Stimulated activated CD8-positive, alpha-beta memory T cell treated with anti-CD3 and anti-CD28 coated beads, Interleukin-12 subunit alpha, Interleukin-12 subunit beta, amount 100 ng/mL, for 4 hours (primary cell): ENCODE measurements at regions not wholly inside any gene's neighbourhood (a gene's known extent, or its start where the extent isn't known, plus 50 kb on each side); places are given as distances from the start of the nearest gene placed in this dataset.

ENCODE experiments used
- DNase-seq: peaks from one replicate; pipeline ENCODE4 v3.0.0-alpha.2; 2020; ENCODE audit warnings: low read depth

DNA sequence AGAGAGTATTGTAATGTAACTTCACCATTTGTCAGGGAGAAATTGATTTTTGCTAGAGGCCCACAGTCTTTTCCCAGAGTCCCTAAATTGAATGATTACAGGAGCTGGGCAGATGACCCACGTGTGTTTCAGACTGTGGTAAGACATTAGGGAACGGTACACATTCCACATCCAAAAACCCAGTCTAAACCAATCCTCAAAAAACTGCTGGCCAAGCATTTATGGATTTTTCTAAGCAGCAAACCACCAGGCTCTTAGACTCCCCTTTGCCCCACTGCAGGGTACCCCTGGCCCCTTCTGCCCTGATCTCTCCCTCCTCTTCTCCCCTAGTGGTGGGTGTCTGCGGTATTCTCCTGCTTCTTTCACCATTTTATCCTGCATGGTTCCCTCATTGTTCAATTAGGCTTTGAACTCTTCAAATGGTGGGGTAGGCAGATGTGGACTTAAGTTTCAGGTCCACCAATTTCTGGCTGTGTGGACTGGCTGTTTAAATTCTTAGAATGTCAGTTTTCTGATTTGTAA, 135.5 kb upstream of the SORCS3 start:
- DNase-seq = no peak

DNA sequence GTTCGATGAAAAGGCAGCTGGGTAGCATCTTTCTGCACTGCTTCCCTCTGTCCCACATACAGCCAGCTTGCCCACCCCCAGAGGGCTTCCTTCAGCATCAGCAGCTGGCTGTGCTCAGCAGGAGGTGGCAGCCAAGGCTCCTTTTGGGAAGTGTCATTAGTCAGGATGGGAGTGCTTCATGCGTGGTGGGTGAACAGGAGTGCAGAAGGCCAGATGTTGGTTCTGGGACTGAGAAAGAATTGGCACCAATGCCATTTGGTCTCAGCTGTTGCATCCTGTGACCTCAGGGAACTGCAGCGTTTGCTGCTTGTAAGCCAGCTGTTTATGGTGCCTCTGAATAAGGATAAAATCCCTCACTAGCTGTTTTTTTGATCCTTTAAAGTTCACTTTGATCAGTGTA, 131.1 kb upstream of the SORCS3 start:
- DNase-seq = no peak

DNA sequence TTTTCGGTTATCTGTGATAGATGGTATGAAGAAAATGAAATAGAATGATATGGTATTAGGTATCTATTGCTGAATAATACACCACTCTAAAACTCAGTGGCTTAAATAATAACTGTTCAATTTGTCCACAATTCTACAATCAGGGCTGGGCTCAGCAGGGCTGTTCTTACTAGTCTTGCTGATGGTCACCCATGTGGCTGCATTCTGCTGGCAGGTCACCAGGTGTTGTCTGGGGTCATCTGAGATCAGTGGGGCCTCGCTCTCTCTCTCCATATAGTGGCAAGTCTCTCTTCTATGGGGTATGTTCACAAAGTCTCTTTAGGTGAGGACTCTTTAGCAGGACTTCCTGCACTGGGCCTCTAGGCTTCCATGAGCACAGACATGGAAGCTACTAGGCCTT, 130.4 kb upstream of the SORCS3 start:
- DNase-seq = no peak

DNA sequence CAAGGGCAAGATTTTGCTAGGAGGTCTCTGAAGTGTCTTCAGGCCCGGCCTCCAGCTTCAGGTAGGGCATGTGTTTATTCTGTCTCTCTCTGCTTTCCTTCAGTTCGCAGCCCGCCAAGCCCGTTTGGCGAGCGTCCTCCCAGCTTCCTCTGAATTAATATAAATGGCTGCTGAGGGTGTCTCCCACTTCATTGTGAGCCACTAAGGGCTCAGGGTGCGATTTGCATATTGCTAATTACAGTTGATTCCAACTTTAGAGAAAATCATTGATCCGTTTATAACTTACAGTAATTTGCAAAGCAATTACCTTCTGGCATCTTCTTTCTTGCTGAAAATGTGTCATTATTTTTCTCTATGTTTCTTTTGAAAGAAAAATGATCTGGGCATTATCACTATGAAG, 128.3 kb upstream of the SORCS3 start:
- DNase-seq = no peak

DNA sequence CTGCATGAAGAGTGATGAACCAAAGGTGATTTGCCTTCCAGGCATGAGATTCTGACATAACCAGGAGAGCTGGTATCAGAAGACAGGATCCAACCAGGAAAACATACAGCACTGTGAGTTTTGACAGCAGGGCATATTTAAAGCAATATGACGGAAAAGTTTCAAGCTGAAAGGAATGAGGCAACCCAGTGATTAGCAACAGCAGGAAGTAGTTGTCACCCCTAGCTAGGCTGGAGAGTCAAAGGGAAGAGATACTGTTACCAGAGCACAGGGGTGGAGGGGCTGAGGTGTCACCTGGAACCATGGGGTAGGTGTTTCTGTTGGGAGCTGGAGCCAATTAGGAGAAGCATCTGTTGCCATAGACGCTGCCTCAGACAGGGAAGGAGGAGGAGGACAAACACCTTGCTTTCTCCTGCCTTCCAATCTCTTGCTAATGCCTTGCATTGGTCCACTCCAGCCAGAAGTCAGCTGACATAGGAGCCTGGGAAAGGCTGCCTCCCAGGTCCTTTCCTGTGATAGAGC, 125.4 kb upstream of the SORCS3 start:
- DNase-seq = no peak

DNA sequence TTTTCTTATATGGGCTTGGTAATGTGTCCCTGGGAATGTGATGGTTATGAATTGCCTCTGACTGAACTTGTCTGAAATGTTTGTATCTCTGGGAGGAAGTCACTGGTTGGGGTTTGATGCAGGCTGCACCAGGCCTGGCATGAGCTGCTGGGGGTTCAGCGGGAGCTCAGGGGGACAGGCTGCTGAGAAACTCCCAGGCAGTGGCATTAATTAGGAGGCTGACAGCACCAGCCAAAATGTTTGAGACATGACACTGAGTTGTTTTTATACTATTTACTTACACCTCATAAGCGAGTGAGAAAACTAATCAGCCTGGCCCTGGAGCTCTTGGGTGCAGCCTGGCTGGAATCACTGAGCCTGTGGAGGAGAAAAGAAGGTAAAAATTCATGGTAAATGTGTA, 124.1 kb upstream of the SORCS3 start:
- no peak for DNase-seq

DNA sequence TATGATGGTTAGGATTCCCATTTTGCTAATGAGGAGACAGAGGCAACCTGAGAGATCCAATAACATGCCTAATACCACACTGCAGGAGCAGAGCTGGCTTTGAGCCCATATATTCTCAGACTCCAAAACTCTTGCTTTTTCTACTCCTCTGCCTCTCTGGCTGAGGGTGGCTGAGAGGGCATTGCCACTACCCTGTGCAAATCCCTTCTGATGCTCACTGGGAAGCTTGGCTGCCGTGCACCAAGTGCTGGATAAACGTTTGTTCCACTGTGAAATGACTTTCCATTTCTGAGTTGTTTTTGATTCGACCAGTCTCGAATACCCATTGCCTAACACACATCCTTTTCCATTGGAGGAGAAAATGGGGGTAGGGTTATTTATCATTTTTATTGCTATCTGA, 123.1 kb upstream of the SORCS3 start:
- DNase-seq = no peak

DNA sequence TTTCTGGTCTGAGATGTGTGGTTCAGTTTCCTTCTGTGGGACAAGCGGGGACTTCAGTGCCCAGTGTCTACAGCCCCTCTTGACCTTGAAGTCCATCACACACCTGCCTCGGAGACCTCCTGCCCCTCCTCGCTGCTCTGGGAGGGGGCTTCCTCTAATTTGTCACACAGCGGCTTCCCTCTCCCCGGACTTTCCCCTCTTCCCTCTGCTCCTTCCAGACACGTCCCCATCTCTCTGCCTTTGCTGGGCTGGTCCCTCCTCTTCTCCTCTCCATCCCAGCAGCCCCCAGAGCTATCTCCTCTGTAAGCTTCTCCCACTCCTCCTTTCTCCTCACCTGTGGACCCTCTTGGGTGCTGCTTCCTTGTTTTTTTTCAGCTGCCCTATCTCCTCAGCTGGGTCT, 122.2 kb upstream of the SORCS3 start:
- no peak for DNase-seq

DNA sequence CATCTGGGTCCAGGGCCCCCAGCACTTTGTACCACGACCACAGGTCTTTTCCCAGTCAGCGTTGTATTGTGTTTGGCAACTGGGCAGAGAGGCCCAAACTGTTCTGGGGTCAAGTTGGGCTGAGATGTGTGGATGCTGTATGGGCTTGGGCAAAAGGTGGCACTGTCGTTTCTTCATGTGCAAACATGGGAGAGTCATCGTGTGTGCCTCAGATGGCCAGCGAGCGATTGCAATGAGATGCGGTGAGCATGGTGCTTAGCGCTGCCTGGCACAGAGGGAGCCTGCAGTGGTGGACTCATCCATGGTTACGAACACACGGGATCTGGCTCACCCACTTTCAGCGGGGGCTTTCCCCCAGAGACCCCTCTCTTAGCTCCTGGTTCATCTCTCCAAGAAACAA, 120.4 kb upstream of the SORCS3 start:
- no peak for DNase-seq

DNA sequence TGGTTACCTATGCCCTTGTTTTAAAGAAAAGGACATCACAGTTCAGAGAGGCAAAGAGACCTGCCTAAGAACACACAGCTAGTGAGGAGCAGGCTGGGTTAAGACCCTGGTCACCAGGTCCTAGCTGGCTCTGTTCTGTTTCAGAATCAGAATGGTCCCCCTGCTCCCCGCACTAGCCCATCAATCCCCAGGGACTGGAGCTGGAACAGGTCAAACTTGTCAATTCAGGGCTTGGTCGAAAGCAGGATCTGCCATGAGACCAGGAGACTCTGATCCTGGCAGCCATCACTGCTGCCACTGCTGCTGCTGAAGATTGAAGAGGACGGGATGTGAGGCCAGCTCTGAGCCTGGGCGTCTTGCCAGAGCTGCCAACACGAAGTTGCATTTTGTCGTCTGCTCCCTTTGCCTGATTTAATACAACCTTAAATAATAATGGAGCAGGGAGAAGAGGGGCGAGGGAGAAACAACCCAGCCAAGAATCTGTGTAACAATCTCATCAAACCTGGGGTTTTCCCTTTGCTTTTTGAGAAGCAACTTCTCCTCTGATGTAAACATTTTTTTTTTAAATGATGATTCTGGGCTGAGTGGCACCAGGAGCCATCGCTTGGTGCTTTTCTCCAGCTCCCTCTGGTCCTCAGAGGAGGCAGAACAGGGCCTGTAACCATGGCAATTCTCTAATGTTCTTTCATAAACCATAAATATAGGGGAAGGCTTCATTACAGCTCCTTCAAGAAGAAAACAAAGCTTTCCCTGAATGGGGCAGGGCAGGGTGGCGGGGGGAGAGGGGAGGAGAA, 119.0 kb upstream of the SORCS3 start:
- DNase-seq = no peak

DNA sequence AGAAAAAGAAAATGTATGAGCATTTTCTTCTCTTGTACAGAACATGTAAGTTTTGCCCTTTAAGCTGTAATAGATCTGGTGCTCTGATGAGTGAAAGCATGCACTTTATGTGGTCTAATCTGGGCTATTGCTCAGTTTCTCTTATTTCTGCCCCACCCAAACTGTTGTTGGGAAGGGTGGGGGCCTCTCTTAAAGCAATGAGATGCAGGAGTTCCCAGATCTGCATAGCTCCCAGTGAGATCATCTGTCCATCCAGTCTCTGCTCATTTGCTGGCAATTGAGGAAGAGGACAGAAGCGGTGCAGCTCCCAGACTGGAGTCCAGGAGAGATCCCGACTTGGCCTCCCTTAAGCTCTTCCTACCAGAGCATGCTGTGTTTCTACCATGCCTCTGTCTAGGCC, 114.9 kb upstream of the SORCS3 start:
- no peak for DNase-seq

DNA sequence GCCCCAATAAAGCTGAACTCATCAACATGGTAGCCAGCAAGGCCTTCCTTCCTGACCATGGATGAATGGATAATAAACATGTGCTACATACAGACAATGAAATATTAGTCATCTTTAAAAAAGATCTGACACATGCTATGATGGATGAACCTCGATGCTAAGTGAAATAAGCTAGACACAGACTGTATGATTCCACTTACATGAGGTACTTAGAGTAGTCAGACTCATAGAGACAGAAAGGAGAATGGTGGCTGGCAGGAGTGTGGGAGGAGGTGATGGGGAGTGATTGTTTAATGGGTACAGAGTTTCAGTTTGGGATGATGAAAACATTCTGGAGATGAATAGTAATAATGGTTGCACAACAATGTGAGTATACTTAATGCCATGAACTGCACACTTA, 114.1 kb upstream of the SORCS3 start:
- no peak for DNase-seq

DNA sequence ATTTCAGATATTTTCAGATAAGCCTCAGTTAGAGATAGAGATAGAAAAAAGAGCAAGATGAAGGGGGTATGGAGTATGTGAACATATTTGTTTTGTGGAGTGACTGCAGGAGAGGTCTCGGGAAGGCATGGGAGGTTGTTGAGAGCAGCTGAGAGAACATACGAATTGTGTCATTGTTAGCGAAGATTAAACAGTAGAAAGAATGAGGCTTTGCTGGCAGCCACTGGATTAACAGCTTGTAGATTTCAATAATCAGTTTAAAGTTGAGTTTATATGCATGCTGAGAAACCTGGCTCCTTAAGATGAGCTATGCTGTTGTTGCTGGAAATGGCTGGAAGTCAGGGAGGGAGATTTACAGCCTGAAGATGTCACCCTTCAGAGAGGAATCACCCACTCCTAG, 100.9 kb upstream of the SORCS3 start:
- no peak for DNase-seq

DNA sequence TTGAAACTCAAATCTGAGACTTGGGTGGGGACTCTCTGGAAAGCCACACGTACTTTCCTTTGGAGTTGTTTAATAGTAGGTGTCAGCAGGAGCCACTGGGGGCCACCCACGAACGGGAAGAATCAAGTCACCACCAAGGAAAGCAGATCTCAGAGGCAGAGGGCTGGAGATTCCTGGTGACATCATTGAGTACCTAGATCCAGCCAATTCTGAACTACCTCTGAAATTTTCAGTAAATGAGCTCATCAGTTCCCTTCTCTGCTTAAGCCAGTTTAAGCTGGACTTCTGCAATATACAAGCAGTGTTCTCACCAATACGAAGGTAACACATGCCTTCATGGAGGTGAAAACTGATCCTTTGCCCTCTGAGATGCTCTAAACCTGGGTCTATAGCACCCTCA, 99.3 kb upstream of the SORCS3 start:
- DNase-seq = no peak

DNA sequence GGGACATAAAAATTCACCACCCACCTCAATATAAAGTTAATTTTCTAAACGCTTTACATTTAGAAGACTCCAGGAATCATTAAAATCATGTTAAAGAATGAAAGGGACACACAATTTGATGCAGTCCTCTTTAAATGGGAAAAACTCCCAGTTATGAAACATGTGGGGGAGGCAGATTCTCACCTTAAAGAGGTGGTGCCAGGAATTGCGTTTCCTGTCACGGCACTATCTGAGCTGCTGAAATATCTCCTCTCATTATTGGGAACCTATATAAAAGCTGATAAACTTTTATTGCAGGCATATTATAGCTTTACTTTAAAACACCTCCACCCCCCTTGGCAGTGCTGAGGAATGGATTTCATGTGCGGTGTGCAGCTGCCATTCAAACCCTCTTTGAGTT, 94.8 kb upstream of the SORCS3 start:
- DNase-seq = no peak

DNA sequence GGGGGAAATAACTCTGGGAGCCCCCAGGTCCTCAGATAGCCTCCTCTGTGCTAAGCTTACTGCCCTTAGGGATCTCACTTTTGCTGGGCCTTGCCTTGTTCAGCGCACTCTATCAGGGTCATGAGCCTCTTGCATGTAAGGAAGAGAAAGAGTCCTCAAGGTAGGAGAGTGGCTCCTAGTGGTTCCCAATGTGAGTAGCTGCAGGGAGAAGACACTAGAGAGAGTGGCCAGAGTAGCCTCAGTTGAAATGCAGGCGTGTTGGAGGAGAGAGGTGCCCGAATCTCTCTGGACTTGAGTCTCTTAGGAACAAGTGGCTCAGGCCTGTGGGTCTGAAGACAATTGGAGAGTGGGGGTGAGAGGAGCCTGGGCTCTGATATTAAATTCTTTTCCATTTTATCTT, 94.3 kb upstream of the SORCS3 start:
- DNase-seq = no peak

DNA sequence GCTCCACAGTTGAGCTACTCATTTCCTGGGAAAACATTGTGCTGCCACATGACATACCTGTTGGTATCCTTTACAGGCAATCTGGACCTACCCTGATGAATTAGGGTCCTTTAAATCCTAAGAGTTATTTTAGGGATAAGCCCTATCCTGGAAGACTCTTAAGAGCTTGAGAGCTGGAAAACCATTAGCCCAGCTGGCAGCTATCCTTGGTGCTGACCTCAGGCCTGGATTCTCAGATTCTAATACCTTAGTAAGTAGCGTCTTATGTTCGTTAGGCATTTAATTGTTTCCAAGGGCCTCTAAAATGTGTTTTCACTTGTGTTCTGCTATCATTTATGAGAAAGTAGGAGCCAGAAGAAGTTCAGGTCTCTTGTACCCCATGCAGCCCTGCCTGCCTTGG, 93.0 kb upstream of the SORCS3 start:
- DNase-seq = no peak

DNA sequence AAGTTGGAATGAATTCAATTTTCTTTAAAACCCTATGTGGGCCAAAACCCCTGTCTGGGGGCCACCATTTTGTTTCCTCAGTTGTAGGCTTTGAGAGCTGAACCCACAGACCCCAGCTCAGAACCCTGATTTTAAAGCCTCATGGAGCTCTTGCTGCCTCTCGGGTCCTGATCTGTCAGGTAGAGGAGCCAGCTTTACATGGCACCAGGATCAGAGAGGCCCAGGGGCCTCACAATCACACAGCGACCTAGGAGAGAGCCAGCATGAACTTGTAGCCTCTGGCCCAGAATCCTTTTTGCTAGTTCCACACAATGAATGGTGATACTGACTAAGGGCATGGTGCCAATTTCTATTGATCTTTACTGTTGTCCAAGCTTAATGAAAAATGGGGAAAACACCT, 84.3 kb upstream of the SORCS3 start:
- DNase-seq = no peak

DNA sequence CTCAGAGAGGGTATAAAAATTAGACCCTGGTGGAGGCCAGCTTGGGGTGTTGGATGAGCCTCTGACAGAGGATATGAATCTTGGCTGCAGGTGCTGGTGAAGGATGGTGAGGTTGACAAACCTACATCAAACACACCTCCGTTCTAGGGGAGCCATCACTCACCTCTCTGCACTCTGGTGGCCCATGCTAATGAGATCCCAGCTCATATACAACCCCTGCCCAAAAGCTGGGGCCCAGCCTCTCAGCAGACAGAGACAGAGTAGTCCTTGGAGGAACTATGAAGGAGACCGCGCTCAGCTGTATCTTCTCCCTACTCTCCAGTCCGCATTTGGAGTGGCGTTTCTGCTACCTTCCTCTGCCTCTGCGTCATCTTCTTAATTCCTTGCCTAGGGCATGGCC, 83.1 kb upstream of the SORCS3 start:
- DNase-seq = no peak

DNA sequence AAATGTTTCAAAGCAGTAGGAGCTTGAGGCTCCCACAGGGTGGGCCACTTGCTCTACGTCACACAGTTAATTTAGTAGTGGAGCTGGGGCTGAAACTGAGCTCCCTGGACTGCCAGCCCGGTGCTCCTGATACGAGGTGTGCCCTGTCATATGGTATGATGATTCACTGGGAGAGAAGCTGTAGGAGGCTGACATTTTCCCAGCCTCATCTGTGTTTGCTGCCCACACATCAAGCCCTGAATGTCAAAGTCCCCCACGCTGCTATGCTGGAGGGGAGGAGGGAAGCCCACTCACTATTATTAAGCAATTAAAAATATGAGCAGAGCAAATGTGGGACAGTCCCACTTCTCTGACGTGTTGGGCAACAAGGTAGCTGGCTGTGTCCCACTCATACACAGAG, 81.2 kb upstream of the SORCS3 start:
- DNase-seq = no peak

DNA sequence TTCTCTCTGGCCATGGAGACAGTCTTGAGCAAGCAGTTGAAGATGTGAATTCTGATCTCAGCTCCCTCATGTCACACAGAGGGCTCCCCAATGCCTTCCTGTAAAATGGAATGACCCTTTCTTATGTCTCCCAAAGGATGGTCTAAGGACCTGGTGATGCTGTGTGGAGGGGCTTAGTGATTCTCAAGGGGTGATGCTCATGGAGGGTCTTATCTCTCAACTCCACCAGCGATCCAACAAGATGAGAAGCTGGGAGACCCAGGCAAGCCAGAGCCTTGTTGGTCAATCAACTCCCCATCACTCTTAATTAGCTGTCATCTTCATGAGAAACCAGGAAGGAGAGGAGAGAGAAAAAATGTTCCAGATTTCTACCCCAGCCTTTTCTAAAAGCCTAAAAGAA, 78.0 kb upstream of the SORCS3 start:
- no peak for DNase-seq

DNA sequence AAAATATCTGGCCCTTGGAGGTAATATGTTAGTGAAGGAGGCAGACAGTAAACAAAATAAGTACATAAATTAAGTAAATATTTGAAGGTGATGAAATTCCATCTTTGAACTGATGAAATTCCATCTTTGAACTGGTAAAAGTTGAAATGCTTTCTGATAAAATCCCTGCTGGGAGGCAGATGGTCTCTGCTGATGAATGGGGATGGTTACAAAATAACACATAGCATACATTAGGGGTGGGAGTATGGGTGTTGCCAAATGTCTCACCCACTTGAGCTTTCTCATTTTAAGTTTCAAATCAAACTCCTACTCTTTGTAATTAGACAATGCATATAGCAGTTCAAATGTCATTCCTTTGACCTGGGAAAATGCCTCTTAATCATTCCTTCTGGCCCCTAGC, 77.5 kb upstream of the SORCS3 start:
- no peak for DNase-seq

DNA sequence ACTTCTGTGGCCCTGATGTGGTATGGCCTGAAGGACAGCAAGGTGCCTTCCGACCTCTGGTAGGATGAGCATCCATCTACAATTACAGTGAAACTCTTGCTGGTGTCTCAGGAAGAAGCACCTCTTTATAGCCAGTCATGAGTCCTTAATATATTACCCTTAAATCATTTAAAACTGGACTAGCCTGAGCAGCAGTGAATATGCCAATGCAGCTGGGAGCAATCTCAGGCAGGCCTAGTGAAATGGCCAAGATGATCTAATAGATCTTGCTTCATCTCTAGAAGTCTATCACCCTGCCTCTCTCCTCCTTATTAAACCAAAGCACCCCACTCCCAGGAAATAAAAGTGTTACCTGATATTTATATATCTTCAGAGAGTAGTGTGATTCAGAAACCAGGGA, 66.7 kb upstream of the SORCS3 start:
- no peak for DNase-seq

DNA sequence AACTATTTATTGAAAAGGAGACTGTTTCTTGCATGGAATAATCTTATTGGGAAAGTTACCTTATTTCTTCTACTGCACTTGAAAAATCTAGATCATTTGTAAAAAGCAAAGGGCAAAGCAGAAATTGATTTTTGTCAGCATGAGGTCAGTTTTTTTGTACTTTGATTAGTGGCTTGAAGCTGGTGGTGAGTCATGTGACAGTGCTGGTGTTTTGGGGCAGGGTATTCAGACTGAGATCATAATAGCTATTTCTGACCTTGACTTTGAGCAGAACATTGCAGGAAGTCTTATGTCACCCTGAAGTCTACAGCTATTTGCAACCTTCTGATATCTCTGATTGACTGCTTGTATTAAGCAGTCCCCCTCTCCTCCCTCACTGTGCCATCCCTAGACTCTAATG, 66.3 kb upstream of the SORCS3 start:
- DNase-seq = no peak
